Dedifferentiated amniotic fluid mesenchymal stem cell (primary cell): ENCODE measurements at regions not wholly inside any gene's neighbourhood (a gene's known extent, or its start where the extent isn't known, plus 50 kb on each side); places are given as distances from the start of the nearest gene placed in this dataset.
"Not testable (repeated sequence)": the region's sequence is repeated elsewhere in the genome, so short reads cannot be mapped to it uniquely, and the experiment has no call there.

Experiments
- DNase-seq: peaks from one replicate; pipeline ENCODE4 v3.0.0-alpha.2; 2016; ENCODE audit errors: extremely low spot score

- not testable (repeated sequence) for DNase-seq
Observed at GRCh38 chr16:51977506-51977905, 569.4 kb downstream of the TOX3 start.

- no peak for DNase-seq
Observed at GRCh38 chr16:51971184-51971583, 575.8 kb downstream of the TOX3 start.

- DNase-seq: no peak
Observed at GRCh38 chr16:51968749-51969148, 578.2 kb downstream of the TOX3 start.

GRCh38 chr16:51967646-51968045 is 579.3 kb downstream of the TOX3 start:
- no peak for DNase-seq

- DNase-seq: no peak
Observed at GRCh38 chr16:51960931-51961330, 586.0 kb downstream of the TOX3 start.

GRCh38 chr16:51953286-51953985 is 593.5 kb downstream of the TOX3 start:
- no peak for DNase-seq

GRCh38 chr16:51952500-51952899 is 594.4 kb downstream of the TOX3 start:
- no peak for DNase-seq

- DNase-seq: no peak
Observed at GRCh38 chr16:51951668-51952298, 595.2 kb downstream of the TOX3 start.

GRCh38 chr16:51950118-51950780 is 596.7 kb downstream of the TOX3 start:
- DNase-seq: no peak

GRCh38 chr16:51949282-51949681 is 597.7 kb downstream of the TOX3 start:
- DNase-seq: no peak

GRCh38 chr16:51941412-51941811 is 605.5 kb downstream of the TOX3 start:
- DNase-seq: no peak

GRCh38 chr16:51940183-51940582 is 606.8 kb downstream of the TOX3 start:
- DNase-seq: no peak

- no peak for DNase-seq
Observed at GRCh38 chr16:51939378-51939871, 607.5 kb downstream of the TOX3 start.

- DNase-seq: no peak
Observed at GRCh38 chr16:51938861-51939260, 608.1 kb downstream of the TOX3 start.

- no peak for DNase-seq
Observed at GRCh38 chr16:51937771-51938170, 609.2 kb downstream of the TOX3 start.

GRCh38 chr16:51936846-51937245 is 610.1 kb downstream of the TOX3 start:
- no peak for DNase-seq

GRCh38 chr16:51932317-51932716 is 614.6 kb downstream of the TOX3 start:
- no peak for DNase-seq

GRCh38 chr16:51931653-51932052 is 615.3 kb downstream of the TOX3 start:
- no peak for DNase-seq

GRCh38 chr16:51924744-51925143 is 622.2 kb downstream of the TOX3 start:
- no peak for DNase-seq

- DNase-seq: no peak
Observed at GRCh38 chr16:51922476-51922875, 624.5 kb downstream of the TOX3 start.

- no peak for DNase-seq
Observed at GRCh38 chr16:51919736-51920135, 627.2 kb downstream of the TOX3 start.

GRCh38 chr16:51916814-51917213 is 630.1 kb downstream of the TOX3 start:
- DNase-seq: no peak

GRCh38 chr16:51916231-51916630 is 630.7 kb downstream of the TOX3 start:
- DNase-seq: no peak
